GM18520 (cell line): ENCODE measurements at regions not wholly inside any gene's neighbourhood (a gene's known extent, or its start where the extent isn't known, plus 50 kb on each side); places are given as distances from the start of the nearest gene placed in this dataset.
A peak's percentile ranks its signal among the peaks of the same experiment; 100 is the strongest.

Experiments
- ATAC-seq: cut with Tn5 transposase; IDR thresholded peaks from one replicate; pipeline ENCODE4 v1.9.1; 2021; ENCODE audit not compliant: unreplicated experiment

DNA sequence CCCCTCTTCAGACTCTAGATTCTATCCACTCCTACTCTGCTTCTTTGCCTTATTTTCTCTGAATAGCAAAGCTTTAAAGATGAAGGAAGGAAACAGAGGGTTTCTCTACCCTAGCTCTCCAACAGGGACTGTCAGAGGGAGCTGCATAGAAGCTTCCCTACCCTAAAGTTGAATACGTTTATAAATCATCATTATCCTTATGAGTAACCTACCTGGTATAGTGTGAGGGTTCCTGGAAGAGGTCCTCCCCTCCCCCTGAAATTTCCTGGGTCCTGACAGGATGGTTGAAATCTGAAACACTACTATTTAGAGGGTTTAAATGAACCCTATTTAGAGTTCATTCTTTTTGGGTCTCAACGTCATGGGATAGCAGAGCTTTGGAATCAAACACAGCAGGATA lies 187.0 kb upstream of the RBPJ start:
- ATAC-seq: no peak

DNA sequence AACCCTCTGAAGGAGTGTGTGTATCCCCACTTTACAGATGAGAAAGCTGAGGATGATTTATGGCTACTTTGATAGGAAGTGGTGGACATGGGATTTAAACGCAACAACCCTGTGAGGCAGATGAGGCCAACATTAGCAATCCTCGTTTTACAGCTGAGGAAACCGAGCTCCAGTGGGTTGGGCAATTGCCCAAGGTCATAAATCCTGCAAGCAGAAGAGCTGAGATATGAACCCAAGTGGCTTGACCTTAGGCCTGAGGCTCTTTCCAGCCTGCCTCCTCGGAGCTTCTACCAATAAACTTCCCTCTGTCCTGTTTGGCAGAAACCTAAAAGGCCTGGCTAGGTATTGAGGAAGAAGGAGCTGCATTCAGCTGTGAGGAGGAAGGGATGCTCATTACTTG lies 185.5 kb upstream of the RBPJ start:
- ATAC-seq: no peak

- ATAC-seq: no peak
These were observed 184.2 kb upstream of the RBPJ start for GRCh38 chr4:26136615-26137014.

GRCh38 chr4:26137288-26137687 lies 183.5 kb upstream of the RBPJ start:
- no peak for ATAC-seq

DNA sequence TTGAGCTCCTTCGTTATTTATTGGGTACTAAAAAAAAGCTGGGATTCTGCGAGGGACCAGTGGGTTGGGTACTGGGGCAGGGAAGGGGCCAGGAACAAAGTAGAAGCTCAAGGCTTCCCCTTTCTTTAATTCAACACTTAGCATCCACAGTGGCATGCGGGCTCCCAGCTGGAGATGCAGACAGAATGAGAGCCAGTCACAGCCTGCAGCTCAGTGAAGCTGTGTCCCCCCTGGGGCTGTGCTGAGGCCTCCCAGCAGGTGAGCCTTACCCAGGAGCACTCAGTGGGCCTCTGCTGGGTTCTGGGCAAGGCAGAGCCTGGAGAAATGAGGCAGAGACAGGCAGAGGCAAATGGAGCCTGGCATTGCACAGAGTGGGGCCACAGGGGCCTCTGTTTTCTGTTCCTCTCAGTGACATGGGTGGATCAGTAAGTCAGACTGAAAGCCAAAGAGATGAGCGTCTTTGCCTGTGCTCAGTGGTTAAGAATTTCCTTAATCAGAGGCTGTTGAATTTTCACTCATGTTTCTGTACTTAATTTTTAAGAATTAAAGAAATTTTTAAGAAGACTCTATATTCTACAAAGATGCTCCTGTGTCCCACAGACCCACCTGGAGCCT lies 181.4 kb upstream of the RBPJ start:
- ATAC-seq: no peak

DNA sequence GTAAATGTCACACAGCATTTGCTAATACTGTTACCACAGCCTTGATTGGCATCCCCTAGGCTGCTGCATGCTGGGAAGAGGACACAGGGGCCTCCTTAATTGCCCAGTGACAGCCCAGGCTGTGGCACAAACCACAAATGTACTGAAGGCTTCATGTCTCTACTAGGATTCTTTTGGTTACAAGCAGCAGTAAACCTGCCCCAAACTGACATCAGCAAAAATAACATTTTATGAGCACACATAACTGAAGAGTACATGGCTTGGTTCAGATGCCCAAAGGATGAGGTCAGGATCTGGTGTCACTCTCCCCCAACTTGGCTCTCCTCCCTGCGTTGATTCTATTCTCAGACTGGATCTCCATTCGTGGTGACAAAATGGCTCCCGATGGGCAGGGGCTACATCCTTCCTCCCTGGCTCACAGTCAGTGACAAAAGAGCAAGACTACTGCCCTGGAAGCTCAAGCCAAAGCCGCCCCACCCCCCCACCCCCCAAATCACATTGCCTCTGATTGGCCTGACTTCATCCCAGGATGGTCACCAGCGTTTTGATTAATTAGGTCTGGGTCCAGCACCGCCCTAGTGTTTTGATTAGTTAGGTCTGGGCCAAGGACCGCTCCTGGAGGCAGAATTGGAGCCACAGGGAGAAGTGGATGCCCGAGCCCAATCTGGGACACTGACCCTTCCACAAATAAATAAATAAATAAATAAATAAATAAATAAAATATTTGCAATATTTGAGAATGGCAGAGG lies 180.5 kb upstream of the RBPJ start:
- ATAC-seq: no peak

DNA sequence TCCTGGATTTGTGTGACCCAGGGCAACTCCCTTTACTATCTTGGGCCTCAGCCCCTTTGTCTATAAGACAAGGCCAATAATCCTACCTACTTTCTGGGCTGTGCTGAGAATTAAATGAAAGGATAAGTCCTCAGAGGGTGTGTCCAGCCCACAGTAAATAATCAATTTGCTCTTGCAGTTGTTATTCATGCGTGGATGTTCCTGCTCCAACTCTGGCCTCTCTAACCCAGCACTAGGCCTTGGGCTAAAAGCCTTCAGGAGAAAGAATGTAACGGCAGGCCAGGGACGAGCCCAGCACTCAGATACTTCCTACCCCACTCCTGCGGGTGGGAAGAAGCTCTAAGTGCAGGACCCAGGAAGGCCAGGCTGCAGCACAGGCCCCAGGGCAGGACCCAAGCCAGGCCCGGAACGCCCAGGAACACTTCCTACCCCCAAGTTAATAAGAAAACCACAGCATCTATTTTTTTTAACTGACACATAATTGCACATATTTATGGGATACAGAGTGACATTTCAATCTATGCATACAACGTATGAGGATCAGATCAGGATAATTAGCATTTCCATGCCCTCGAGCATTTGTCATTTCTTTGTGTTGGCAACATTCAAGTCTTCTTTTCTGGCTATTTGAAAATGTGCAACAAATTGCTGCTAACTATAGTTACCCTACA lies 179.6 kb upstream of the RBPJ start:
- ATAC-seq: no peak

DNA sequence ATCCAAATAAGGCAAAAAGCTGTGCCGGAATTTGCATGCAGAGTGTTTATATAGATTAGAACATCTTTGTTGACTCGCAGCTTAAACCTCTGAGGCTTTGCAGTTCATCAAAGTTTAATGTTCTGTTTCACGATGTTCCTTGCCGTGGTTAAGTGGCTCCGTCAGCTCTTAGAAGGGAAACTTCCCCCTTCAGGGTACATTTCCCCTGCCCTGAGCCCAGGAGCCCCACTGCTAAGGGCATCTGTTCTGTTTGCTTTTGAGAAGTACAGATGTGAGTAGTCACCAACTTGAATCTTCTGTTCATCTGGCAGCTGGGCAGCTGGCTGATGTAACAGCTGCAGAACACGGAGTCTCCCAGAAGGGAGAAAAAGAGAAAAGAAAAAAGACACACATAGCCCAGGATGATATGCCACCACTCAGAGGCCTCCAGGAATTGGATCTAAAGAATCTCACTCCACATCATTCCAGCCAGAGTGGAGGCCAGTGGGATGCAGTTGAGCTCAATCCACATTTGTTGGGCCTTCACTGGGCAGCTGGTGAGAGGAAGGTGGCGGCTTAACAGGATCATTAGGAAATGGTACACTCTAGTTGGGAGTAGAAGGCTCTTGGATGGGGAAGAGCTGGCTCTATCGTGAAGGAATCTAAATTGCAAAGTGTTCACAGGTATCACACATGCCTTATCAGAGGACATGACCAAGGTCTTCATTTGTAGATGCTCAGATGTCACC lies 178.7 kb upstream of the RBPJ start:
- ATAC-seq: peak; percentile 56

DNA sequence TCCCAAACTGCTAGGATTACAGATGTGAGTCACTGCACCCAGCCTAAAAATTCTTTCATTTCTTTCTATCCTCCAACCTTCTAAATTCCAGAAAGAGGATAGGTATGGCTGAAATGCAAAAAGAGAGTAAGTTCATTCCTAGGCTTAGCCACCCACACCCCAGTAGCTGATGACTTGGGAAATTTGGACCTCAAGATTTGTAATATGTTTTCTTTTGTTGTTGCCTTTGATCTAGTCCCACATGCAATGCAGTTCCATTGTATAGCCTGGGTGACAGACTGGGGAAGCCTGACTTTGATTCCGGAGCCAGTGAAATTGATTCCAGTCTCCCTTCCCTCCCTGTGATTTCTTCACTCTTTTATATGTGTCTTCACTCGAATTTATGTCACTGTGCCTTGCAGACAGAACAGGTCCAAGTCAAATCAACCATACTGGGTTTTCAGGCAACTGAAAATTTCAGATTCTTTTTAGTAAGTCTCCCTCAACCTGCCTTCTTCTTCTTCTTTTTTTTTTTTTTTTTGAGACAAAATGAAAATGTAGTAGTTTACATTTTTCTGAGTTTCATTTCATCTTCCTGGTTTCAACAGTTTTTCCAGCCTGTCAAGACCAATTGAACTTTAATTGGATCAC lies 176.2 kb upstream of the RBPJ start:
- no peak for ATAC-seq

DNA sequence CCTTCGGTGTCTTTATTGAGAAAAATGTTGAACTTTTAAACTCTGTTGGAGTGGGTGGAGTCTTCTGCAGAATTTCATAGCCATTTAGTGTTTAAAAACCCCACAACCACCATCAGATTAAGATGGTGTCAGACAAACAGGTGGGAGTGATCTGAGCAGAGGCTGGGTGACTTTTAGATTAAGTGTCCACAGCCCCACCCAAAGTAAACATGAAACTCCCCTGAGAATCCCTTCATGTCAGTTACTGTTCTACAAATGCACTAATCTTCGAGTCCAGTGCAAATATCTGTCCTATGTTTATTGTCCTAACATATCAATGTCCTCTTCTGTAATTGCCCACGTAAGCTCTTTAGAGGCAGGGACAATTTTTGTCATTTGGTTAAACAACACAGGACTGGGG lies 175.6 kb upstream of the RBPJ start:
- ATAC-seq: no peak

DNA sequence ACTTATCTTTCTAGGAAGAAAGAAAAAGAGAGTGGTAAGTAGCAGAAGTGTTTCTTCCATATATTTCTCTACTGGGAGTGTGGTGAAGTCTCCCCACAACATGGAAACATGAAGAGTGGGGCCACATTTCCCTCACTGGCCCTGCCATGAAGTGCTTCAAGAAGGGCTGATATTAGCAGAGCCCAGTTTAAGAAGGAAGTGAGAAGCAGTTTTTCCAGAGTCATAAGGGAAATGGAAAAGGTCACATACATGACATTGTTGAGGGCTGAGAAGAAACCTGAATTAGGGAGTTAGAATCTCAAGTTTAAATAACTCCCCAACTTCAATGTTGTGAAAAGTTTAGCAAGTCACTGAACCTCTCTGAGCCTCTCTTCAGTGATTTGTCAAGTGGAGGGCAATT lies 171.9 kb upstream of the RBPJ start:
- no peak for ATAC-seq

DNA sequence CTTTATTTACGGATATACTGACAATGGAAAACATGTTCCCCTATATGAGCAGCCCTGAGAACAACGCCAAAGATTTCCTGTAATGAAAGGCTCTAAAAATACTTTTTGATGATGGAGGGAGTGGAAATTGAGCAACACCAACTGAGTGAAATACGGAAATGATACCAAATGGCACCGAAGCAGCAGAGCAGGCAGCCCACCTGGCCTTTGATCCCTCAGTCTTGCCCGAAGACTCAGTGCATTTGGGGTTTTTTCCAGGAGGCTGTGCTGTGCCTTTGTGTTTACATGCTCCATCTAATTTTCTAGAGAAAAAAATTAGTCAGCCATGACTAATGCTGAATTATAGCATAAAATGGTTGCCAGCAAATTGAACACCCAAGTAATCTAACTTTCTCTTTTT lies 169.9 kb upstream of the RBPJ start:
- no peak for ATAC-seq

- ATAC-seq: no peak
These were observed 169.2 kb upstream of the RBPJ start for GRCh38 chr4:26151615-26152014.

- ATAC-seq: no peak
These were observed 168.8 kb upstream of the RBPJ start for GRCh38 chr4:26152056-26152455.

DNA sequence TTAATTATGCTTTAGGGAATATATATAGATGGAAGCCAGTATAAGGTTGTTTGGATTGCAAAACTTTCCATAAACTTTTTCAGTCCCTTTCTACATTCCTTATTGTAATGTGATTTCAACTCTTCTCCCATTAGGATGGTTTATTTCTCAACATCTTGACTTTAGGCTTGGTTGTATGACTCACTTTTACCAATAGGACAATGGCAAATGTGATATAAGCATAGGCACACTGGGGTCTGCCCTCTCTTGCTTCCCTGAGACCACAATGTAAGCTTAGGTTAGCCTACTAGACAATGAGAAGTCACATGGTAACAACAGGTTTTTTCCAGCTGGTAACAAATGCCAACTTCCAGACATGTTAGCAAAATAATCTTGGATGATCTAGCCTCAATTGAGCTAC lies 163.3 kb upstream of the RBPJ start:
- no peak for ATAC-seq

GRCh38 chr4:26160591-26160990 lies 160.2 kb upstream of the RBPJ start:
- no peak for ATAC-seq

GRCh38 chr4:26161030-26161824 lies 159.6 kb upstream of the RBPJ start:
- no peak for ATAC-seq

DNA sequence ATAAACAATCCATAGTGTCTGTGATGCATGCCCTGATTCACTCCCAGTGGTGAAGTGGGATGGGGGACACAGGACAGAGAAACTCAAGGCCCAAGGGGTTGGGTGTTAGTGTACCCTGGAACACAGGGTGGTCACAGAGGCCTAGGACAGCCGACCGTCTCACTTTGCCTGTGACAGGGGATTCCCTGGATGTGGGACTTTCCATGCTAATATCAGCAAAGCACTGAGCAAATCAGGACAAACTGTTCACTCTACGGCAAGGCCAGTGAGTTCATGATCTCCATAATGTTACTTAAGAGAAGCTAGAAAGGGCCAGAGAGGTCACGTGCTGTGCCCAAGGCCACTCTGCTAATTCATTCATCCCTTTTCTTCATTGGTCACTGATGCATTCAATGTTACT lies 158.7 kb upstream of the RBPJ start:
- ATAC-seq: no peak

- no peak for ATAC-seq
These were observed 157.1 kb upstream of the RBPJ start for GRCh38 chr4:26163425-26164362.
